NCI-H2081 treated with DMSO at 0.1 percent for 48 hours (cell line): ENCODE measurements at regions not wholly inside any gene's neighbourhood (a gene's known extent, or its start where the extent isn't known, plus 50 kb on each side); places are given as distances from the start of the nearest gene placed in this dataset.
A peak's percentile ranks its signal among the peaks of the same experiment; 100 is the strongest.

Experiments used
- DNase-seq: peaks from one replicate; lab custom pipeline; 2025; lab: John Stamatoyannopoulos, UW

DNA sequence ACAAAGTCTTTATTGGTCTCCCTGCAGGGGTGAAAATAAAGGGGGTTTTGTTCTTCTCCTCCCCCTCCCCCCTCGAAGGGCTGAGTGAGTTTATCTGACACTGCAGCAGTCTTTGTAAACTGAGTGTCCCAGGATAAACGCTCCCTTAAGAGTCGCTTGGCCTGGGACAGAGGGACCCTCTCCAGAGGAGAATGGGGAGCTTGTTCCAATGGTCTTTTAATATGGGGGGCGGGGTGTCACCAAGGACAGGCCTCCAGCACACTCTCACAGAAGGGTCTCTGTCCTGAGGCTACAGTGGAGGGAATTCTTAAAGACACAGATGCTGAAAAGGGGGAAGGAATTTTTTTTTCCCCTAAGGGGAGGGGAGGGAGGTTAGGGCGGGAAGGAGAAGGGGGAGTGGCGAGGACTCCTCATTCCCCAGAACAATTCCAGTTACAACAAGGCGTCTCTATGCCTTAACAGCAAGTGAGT lies 455.5 kb downstream of the SOX9 start:
- DNase-seq = no peak

GRCh38 chr17:72578817-72579470 lies 458.1 kb downstream of the SOX9 start:
- DNase-seq = no peak

GRCh38 chr17:72579990-72580320 lies 459.1 kb downstream of the SOX9 start:
- no peak for DNase-seq

DNA sequence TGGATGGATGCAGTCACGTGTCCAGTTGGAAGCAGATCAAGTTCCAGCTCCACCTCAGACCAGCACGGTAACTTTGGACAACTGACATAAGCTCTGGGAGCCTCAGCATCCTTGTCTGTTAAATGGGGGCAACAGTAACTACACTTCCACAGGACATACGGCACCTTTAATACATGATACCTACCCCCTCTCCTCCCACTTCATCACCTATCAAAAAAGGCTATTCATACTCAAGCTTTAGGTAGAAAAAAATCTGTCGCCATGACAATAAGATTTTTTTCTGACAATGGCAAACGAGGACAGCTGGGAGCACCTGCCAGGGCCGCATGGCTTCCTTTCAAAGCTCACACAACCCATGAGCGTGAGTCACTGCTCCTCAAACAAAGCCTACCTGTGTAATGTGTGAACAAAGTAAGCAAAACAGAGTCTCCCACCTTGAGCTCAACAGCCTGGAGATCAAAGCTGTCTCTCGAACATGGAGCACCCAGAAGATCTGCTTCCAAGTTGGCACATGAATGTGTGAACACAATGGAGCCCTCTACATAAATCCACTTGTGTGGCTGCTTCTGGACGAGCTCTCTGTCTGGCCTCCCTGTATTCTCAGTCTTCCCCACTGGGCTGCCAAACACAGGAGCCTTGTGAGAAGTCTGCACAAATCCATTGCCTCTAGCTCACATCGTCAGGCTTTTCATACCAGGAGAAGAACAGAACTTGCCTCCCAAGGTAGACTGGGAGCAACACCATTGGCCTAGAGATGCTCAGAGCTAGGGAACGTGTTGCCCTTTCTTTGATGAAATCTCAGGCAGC lies 459.7 kb downstream of the SOX9 start:
- peak; percentile 74 for DNase-seq

DNA sequence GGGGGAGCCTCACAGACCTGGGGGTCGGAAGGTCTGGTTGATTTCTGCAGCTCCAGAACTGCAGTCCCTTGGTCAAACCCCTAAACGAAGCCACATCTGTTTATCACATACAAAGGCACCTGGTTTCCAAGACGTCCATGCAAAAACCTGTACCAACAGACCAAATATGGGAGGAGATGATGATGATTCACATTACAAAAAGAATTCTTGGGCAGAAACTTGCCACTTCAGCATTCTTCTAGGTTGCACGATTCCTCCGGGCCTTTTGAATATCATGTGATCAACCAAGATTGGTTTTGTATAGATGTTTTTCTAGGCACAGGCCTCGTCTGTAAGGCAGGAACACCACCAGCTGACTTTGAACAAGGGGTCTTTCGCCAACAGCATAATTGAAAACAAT lies 466.3 kb downstream of the SOX9 start:
- no peak for DNase-seq

GRCh38 chr17:72587773-72588511 lies 467.1 kb downstream of the SOX9 start:
- peak; percentile 55 for DNase-seq

DNA sequence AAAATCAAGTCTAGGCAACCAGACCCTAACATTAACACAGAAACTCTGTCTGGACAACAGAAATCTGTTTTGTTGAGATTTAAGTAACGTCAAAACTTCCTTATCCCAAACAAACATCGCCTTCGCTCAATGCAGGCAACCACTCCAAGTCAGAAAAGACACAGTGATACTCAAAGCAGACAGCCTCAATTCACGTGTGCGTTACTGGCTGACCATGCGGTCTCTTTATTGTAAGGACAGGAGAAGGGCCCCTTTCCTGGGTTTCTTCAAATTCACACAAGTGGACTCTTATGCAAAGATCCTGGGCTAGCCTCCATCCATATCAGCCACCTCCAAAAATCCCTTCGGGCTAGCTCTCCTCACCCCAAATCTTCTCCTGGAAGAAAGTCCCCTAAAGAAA lies 467.7 kb downstream of the SOX9 start:
- DNase-seq = no peak

DNA sequence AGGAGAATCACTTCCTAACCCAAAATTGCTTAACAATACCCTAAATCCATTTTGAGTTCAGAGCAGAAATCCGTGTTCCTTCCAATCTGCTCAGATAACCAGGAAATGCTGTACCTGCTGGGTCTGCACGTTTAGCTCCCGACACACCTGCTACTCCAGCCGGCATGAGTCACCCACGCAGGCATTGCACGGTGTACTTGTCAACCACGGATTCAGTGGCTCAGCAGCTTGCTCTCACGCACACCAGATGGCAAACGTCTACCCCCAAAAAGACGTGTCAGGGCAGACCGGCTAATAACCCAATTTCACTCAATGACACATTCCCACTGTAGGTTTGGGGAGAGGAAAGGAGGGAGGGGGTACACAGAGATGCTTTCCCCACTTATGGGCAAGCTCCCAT lies 468.1 kb downstream of the SOX9 start:
- DNase-seq = peak; percentile 49

DNA sequence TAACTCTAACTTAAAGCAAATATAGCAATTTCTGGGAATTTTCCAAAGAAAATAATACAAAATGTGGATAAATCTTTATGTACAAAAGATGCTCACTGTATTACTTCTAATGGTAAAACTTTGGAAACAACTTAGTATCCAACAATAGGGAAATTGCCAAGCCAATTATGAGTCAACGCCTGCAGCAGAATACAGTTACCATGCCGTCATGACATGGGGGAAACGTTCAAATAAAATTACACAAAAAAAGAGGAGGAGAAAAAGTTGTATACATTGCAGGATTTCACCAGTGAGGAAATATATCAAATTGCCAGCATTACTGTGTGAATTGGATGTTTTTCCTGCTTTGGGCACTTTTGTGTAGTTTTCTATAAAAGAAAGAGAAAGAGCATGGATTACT lies 469.6 kb downstream of the SOX9 start:
- no peak for DNase-seq

DNA sequence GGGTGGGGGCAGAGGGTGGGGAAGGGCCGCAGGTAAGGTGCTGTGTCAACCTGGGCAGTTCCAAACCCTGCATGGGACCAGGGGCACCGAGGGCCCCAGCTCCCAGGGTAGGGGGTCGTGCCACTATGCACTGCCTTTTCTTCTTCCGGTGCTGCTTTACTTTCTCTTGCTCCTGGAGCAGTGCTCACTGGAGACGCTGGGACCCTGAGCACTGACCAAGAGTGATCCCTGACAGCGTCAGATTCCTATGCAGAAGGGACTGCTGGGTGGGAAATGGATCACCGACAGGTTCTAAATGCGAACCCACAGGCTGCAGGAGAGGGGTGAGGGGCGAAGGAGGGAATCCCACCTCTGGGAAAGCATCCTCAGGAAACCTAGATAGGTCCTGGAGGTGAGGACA lies 470.1 kb downstream of the SOX9 start:
- no peak for DNase-seq

GRCh38 chr17:72591289-72592241 lies 470.7 kb downstream of the SOX9 start:
- no peak for DNase-seq

DNA sequence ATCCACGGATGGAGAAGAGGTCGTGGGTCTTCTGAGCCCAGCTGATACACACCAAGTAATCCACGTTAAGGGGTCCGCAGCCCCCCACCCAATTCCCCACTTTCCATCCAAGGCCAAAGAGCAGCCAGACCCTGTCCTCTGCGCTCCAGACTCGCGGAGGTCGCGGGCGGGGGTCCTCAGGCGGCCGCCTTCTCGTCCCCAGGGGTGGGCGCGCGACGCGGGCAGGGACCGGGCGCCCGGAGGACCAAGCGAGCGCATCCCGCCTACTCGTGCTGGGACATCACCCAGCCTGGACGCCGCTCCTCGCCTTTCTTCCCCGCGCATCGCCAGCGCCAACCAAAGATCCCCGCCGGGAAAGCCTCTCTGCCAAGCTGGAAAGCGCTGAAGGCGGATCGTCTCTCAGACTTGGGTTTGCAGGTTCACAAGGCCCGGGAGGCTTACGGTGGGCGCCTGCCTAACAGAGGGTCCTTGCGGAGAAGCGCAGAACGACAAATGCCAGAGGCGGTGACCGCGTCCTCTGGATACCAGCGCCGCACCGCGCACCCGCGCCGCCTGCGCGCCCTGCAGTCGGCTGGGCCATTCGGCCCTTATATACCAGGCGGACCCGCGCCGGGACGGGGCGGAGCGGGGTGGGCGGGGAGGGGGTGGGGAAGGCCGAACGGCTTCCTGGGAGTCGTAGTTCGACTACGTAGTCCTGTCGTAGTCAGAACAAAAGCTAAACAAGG lies 471.6 kb downstream of the SOX9 start:
- DNase-seq = no peak

- DNase-seq = no peak
Observed at GRCh38 chr17:72592967-72593325, 472.1 kb downstream of the SOX9 start.

GRCh38 chr17:72594248-72594647 lies 473.4 kb downstream of the SOX9 start:
- no peak for DNase-seq
